NCI-H774 (cell line): ENCODE measurements at regions not wholly inside any gene's neighbourhood (a gene's known extent, or its start where the extent isn't known, plus 50 kb on each side); places are given as distances from the start of the nearest gene placed in this dataset.
"Not testable (repeated sequence)": the region's sequence is repeated elsewhere in the genome, so short reads cannot be mapped to it uniquely, and the experiment has no call there.

ENCODE experiments used
- DNase-seq: peaks from one replicate; lab custom pipeline; 2025; lab: John Stamatoyannopoulos, UW

DNA sequence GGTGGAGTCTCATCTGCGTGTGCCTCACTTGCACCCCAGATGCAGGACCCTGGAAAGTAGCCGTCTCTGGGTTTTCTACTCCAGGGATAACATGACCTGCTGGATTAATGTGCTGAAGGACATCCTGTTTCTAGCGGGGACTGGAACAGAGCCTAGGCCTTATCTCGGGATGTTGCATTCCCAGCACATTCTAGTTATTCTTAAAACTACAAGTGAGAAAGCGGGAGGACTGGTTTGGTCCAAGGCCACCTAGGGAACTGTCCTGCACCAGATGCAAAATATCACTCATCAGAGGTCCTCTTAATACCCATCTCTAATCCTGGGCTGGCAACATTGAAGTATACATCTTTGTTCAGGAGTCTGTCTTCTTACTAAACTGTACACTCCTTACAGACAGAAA, 179.9 kb downstream of the ZC3H11B start:
- no peak for DNase-seq

DNA sequence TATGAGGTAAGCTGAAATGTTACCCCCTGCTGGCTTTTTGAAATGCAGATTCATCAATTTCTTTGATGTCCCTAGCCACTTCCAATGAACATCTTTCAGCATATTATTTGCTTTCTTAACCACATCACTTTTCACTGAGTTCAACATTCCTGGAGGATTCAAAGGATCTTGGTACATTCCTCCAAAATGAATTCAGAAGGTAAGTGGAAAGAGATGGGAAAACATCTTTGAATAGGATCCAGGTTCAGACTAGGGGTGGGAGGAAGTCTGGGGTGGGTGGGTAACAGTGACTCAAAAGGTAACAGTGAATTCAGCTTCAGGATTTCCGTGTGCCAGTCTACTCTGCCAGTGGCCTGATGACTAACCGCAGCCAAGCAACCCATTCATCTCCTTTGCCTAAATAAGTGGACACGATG, 180.7 kb downstream of the ZC3H11B start:
- DNase-seq: no peak

DNA sequence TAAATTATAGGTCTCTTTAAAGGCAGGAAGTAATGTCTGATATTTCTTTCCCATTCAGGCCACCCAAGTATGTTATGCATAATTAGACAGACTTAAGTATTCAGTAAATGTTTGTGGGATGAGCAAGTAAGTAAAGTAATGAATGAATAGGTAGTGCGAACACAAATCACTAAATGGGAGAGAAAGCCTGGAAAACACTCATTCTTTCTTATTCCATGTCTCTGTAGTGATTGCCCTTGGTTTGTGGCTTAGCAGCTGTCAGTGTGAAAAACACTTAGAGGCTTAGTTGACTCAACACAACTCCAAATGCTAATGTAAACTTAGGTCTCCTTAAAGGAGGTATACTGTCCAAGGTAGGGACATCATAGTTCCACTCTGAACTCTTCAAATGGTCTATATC, 182.5 kb downstream of the ZC3H11B start:
- no peak for DNase-seq

DNA sequence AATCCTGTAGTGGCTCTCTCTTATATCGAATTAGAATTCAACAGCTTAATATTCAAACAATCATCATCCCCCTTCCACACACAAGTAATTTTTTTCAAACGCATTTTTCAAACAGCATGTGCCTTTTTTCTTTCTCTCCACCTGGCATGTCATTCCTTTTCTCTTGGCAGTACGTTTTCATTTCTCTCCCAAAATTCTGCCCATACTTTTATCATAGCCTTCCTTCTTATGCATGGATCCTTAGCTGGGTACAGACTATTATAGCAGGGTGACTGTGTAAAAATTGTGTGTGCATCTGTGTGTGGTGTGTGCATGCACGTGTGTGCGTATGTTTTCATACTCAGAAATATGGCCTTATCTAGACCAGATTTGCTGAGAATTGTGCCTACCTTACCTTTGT, 184.3 kb downstream of the ZC3H11B start:
- DNase-seq: no peak

DNA sequence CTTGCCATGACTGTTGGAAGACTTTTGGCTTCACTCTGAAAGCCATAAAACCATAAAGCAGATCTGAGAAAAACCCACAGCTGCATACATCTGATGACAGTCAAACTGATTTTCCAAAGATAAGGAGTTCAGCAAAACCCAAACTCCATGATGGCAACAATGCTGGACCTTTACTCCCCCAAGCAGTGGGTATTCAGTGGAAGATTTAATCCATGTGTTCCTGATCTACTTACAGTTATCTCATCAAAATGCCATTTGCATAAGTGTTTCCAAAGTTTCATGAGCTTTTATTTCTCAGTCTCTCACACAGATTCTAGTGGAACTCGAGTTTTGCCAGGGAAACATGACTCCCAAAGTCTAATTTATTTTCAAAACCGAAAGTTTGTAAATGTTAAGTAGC, 184.9 kb downstream of the ZC3H11B start:
- no peak for DNase-seq

DNA sequence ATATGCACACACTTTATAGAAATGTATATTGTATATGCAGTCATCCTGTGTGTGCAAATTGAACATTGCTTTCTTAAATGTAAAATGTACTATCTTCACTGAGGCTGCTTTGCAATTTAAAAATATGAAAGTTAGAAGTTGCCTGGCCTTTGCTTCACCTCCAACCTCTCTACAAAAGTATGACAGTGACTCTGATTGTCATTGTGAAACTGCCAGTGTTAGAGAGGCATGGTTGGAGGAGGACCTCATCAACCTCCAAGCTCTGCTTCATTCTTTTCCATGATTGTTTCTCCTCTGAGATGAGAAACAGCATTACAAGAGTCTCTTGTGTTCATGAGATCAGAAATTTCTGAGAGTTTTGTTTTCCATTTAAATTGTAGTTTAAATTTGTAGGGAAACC, 185.5 kb downstream of the ZC3H11B start:
- DNase-seq: no peak

DNA sequence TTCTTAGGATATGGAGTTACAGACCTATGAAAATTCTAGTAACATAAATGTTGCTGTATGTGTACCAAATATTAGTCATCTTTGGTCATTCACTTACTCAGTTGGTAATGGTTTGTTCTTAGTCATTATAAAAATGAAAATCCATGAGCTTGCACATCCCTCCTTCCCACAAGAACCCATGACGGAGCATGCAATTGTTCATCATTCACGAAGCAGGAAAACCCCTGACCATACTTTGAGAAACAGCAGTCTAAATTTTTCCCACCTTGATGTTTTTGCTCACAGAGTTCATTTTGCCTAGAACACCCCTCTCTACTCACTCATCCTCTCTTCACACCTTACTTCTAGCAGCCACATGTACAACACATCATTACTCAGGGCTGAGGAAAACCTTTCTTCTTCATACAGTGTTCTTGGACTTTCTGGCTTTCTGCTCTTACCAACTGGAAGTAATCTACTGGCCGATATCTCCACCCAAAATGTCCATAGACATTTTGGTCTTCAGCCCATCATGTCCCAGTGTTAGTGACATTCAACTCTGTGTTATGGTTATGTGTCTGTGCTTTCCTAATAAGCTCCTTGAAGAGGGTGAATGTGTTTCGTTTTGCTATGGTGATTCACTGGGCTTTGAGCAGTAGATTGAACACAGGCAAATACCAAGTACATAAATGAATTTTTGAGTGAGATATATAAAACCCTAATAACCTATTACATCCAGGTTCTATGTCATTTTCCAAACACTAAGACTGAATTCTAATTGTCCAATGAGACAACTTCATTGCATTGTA, 189.9 kb downstream of the ZC3H11B start:
- DNase-seq: no peak

DNA sequence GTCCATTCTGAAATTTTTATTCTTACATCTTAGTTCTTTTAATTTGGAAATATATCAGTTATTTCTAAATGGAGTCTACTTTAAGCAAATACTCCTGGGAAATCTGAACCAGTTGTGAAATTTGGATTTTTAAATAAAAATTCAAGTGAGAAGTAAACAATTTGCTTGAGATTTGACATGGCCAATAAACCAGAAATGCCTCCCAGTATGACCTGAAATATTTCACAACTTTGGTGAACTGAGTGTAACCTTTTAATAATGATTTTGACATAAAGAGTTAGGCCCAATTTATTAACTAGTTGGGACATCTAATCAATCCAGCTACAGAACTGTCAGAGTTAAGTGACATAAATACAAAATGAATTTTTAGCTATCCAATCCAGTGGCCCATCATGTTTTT, 192.0 kb downstream of the ZC3H11B start:
- DNase-seq: no peak

DNA sequence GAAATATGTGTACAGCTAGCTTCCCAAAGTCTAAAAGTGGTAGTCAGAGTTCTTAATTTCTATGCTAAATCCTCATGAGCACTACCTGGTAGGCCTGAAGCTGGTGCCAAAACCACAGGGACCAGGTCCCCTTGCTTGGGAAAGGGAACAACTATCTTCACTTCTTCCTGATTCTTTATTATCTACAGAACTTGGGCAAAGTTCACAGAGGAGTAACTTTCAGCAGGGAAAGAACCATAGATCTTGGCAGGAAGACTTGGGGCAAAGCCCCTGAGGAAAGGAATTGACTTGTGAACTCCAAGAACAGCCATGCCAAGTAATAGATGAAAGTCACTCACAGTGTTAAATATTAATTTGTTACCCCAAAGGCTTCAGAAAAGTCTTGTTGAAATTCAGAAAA, 193.0 kb downstream of the ZC3H11B start:
- DNase-seq: no peak

DNA sequence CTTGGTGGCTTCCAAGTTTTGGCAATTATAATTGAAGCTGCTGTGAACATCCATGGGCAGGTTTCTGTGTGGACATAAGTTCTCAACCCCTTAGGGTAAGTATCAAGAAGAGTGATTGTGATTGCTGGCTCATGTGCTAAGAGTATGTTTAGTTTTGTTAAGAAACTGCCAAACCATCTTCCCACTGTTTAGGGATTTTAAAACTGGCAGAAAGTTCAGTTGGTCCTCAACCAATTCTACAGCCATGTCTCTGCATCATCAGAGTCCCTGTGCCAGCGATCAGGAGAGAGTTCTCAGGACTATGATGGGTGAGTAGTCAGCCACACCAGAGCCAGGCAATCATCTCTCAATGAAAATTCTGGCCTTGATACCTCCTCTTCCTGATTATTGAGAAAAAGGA, 193.8 kb downstream of the ZC3H11B start:
- no peak for DNase-seq

DNA sequence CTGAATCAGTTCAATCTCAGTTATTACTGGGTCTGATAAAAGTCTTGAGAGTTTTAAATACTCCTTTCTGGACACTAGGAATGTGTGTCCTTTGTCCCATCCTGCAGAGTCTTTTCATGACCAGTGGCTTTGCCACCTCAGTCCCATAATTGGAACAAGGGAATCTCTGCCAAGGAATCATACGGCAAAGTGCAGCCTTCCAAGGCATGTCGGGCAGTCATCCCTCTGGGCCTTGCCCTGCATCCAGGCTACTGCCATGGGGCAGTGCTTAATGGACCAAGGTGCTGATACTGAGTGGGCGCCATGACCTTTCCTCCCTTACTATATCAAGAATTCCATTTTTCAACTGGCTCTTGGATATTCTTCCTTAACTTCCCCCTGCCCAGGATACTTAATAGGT, 195.3 kb downstream of the ZC3H11B start:
- DNase-seq: no peak

DNA sequence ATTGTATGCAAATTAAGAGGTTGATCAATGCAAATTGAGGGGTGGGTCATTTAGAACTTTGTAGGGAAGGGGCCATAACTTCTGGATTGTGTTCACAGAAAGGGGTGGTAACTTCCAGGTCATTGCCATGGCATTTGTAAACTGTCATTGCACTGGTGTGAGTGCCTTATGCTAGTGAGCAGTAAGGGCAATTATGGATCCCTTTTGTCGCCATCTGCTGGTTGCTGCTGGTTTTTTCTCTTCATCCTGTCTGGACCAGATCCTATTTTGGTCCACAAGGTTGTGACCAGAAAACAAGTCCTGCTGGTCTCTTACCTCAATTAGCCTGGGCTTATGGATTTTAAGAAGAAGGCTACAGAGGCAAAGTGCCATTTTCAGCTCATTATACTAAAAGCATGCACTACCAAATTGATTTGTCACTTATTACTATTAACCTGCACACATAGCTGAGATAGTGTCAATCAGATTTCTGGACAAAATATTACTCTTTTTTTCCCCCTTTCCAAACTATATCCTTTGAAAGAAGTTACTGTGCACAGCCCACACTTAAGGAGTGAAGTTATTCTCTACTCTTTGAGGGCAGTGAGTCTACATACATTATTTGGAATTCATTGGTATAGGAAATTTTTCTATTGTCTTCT, 196.2 kb downstream of the ZC3H11B start:
- DNase-seq: peak; percentile 48

DNA sequence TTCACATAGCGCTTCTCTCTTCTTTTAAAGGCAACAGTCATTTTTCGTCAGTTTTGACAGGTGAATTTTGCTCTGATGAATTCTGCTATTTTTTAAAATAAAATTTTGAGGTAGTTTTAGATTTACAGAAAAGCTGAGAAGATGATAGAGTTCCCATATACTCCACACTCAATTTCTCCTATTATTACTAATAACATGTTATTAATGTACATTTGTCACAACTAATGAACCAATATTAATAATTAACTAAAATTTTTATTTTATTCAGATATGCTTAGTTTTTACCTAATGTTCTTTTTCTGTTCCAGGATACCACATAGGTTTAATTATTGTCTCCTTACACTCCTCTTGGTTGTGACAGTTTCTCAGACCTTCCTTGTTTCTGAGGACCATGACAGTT, 197.0 kb downstream of the ZC3H11B start:
- no peak for DNase-seq

DNA sequence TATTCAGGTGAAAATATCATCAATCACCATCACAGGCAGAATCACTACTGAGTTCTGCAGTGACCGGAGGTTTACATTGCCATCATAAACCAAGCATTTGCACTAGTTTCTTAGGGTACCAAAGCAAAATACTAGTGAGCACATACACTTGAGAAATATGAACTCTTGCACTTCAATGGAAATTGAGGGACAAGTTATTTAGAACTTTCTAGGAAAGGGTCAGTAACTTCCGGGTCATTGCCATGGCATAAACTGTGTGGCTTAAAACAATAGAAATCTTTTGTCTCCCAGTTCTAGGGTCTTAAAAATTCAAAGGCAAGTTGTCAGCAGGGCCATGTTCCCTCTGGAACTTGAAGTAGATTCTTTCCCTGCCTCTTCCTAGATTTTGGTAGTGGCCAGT, 197.5 kb downstream of the ZC3H11B start:
- DNase-seq: no peak

DNA sequence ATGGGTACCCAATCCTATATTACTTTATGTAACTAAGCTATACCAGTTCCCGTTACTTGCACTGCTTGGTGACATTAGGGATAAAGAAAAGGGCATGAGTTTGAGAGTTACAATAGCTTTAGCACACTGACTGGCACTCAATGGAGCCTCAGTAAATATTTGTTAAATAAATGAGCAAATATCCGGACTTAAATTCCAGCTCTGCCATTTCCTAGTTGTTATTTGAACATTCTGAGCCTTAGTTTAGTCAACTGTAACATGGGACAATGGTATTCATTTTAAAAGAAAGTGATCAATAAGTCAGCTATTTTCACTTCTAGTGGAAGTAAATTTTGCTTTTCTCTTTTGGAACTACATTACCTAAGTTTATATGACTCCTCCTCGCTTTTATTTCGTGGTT, 198.7 kb downstream of the ZC3H11B start:
- DNase-seq: peak; percentile 53

DNA sequence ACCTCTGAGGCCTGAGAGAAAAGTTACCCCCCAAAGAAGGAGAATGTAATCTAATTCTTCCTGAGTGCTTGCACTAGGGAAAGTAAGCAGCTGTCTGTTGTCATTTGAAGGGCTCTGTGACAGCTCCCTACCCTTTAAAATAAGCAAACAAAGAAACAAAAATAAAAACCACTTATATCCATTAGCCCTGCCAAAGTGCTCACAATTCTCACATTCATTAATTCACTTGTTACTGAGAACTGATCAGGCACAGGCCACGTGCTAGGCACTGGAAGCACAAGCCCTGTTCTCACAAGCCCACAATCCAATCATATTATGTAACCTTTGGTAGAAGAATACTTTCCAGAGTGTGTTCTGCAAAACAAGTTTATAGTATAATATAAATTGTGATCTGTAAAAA, 199.4 kb downstream of the ZC3H11B start:
- peak; percentile 62 for DNase-seq

DNA sequence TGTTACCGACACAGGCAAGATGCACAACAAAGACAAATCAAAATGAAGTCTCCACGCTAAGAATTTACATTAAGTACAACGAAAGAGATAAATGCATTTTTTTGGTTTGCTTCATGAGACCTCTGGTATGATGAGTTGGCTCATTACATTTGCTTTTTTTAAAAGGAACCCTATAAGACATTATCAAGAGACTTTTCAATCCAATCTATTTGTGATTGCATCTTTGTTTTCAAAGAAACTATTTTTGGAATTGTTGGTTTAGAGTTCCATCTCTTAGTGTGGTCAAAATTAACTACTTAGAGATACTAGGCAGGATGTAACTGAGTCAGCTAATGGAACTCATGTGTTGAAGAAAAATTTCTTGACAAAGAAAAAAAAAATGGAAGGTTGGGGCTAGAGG, 200.1 kb downstream of the ZC3H11B start:
- no peak for DNase-seq

DNA sequence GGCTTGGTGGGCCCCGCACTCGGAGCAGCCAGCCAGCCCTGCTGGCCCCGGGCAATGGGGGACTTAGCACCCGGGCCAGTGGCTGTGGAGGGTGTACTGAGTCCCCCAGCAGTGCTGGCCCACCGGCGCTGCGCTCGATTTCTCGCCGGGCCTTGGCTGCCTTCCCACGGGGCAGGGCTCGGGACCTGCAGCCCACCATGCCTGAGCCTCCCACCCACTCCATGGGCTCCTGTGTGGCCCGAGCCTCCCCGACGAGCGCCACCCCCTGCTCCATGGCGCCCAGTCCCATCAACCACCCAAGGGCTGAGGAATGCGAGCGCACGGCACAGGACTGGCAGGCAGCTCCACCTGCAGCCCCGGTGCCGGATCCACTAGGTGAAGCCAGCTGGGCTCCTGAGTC, 202.2 kb downstream of the ZC3H11B start:
- not testable (repeated sequence) for DNase-seq

DNA sequence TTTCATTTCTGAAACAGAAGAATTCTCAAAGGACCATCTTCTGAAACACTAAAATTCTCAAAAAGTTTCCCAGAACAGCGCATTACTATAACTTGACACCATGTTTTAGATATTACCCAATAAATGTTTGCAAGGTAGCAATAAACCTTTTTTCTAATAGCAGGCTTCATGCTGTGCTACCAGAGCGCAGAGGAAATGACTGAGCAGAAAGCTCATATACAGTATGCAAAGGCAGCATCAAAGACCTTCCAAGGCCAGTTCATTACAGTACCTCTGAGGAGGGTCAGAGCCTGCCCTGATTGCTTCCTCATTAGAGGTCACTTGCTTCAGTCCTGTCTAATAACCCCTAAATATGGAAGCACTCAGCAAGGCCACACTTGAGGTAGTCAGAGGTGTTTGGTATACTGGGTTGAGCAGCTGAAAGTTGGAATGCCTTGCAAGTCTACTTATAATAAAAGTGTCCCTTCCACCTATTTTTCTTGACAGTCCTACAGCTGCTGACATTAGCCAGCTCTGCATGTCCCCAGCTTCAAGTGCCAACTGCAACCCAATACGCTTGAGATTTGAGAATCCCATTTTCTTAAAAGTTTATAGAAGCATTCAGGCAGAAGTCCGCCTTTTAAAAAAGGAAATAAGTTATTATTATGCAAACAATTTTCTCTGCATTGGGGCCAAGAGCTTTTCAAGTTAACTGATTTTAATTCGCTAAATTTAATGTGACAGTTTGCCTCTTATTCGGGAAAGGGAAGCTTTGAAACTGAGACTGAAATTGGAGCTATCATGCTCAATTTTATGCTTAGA, 207.2 kb downstream of the ZC3H11B start:
- DNase-seq: no peak

DNA sequence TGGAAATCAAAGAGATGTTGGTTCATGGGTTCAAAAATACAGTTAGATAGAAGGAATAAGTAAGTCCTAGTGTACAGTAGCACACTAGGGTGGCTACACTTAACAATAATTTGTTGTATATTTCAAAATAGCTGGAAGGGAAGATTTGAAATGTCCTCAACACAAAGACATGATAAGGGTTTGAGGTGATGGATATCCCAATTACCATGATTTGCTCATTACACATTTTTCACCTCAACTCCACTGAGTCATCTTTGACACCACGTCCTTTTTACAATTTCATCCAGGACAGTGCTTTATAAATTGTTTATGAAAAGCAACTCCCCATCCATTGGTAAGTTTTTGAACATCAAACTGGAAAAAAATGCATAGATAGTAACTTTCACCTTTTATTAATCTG, 208.3 kb downstream of the ZC3H11B start:
- DNase-seq: no peak

DNA sequence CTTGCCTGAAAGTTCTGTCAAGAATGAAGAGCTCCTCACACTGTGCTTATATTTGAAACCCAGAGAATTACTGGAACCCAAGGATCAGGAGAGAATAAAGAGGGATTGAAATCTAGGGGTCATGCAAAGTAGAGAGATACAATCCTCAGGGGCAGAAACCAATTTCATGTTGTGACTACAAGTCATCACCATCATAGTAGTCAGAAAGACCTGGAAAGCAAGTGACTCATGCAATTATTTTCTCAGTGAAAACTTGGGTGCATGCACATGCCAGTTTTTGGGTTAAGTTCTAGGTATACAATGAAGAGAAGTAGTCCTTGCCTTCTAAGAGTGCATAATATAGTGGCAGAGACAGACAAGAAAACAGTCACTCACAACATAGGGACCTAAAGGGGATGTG, 210.0 kb downstream of the ZC3H11B start:
- DNase-seq: no peak

DNA sequence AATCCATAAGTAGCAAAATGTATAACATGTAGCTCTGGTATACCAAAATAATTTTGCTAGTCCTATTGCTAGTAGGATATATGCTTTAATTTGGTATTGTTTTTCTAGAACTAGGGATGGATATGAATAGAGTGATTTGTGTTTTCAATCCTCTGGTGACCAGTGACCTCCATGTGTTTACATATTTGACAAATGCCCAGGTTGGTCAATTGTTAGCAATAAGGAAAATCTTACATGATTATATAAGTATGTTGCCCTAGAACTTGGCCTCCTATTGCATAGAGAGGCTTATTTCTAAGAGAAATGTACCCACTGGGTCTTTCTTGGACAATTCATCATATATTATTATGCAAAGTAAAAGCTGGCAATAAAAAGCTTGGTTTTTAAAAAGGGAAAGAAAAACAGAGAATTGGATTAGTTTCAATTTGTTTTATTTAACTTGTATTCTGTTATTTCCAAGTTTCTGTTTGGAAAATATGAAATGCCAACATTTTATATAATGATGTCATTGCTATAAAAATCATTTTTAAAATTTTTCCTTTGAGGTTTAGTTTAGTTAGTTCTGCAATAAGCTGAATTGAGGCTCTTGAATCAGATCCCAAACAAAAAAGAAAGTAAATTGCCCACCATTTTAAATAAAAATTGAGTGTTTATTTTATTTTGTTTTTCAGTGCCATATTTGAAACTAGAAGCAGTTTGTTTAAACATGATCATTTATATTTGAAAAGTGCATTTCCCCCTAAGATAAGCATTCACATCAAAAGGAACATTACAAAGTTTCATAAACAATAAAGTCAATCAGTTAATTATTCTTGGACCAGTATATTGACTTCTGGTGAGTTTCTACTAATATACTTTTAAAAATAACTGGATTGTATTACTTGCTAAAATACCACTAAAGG, 210.9 kb downstream of the ZC3H11B start:
- no peak for DNase-seq
